ENCODE measurements at regions not wholly inside any gene's neighbourhood (a gene's known extent, or its start where the extent isn't known, plus 50 kb on each side); places are given as distances from the start of the nearest gene placed in this dataset.

GRCh38 chr5:159695741-159696294 lies 220.5 kb upstream of the ADRA1B start:
- no peak for TF ChIP-seq CTCF (conservative IDR thresholded peaks at IDR 0.05; ENCODE audit: low read length)
- no peak for DNase-seq (ENCODE audit: low read depth)
- H3K4me3 ChIP-seq (ENCODE audit: low read length): no peak overlapping the region

GRCh38 chr5:159697530-159697929 lies 218.8 kb upstream of the ADRA1B start:
- no peak for TF ChIP-seq CTCF (conservative IDR thresholded peaks at IDR 0.05; ENCODE audit: low read length)
- H3K4me3 ChIP-seq (ENCODE audit: low read length): no peak overlapping the region
- DNase-seq (ENCODE audit: low read depth): no peak

GRCh38 chr5:159698322-159698721 lies 218.0 kb upstream of the ADRA1B start:
- DNase-seq (ENCODE audit: low read depth): no peak
- H3K4me3 ChIP-seq (ENCODE audit: low read length): no peak overlapping the region
- no peak for TF ChIP-seq CTCF (conservative IDR thresholded peaks at IDR 0.05; ENCODE audit: low read length)

- TF ChIP-seq CTCF (conservative IDR thresholded peaks at IDR 0.05; ENCODE audit: low read length): no peak
- no peak overlapping the region for H3K4me3 ChIP-seq (ENCODE audit: low read length)
- DNase-seq (ENCODE audit: low read depth): no peak
Observed at GRCh38 chr5:159700016-159700415, 216.3 kb upstream of the ADRA1B start.

- no peak for DNase-seq (ENCODE audit: low read depth)
- no peak for TF ChIP-seq CTCF (conservative IDR thresholded peaks at IDR 0.05; ENCODE audit: low read length)
- no peak overlapping the region for H3K4me3 ChIP-seq (ENCODE audit: low read length)
Observed at GRCh38 chr5:159702301-159702700, 214.0 kb upstream of the ADRA1B start.

- DNase-seq (ENCODE audit: low read depth): no peak
- TF ChIP-seq CTCF (conservative IDR thresholded peaks at IDR 0.05; ENCODE audit: low read length): no peak
- H3K4me3 ChIP-seq (ENCODE audit: low read length): no peak overlapping the region
Observed at GRCh38 chr5:159702826-159703225, 213.5 kb upstream of the ADRA1B start.

- DNase-seq (ENCODE audit: low read depth): peak; percentile 3
- TF ChIP-seq CTCF (conservative IDR thresholded peaks at IDR 0.05; ENCODE audit: low read length): no peak
- no peak overlapping the region for H3K4me3 ChIP-seq (ENCODE audit: low read length)
Observed at GRCh38 chr5:159704160-159704559, 212.1 kb upstream of the ADRA1B start.

All from AG10803 (cell line).